PC-3 (cell line): ENCODE measurements at regions not wholly inside any gene's neighbourhood (a gene's known extent, or its start where the extent isn't known, plus 50 kb on each side); places are given as distances from the start of the nearest gene placed in this dataset.

Source experiments
- ATAC-seq: fragments of 200-7000 bp; cut with Tn5 transposase; 2 replicates; pipeline ENCODE4 v1.9.1; 2020; ENCODE audit warnings: mild to moderate bottlenecking, moderate library complexity
- BruUV-seq: library from RNA; stranded (reverse); fragments of 400-500 nt; replicated peaks from 2 replicates; lab custom pipeline; 2021; lab: Mats Ljungman, UMichigan
- CTCF ChIA-PET: fragments of 300-600 bp; sonication (Branson Sonifier 250); formaldehyde crosslinking; loops from one replicate; lab custom pipeline; 2022; ENCODE audit warnings: antibody characterized with exemption; lab: Charles Lee
- POLR2A ChIA-PET: fragments of 300-600 bp; sonication (Branson Sonifier 250); formaldehyde crosslinking; loops from one replicate; lab custom pipeline; 2022; ENCODE audit warnings: antibody characterized with exemption; ENCODE audit not compliant: unreplicated experiment; lab: Charles Lee
- DNase-seq: peaks from one replicate; pipeline ENCODE4 v3.0.0-alpha.2; 2015
- H2AFZ ChIP-seq: fragments of 300-600 bp; sonication (generic); 2 replicates; pipeline ENCODE4 v1.6.0; 2016; ENCODE audit warnings: antibody characterized with exemption, low read length
- H3F3A ChIP-seq: fragments of 300-600 bp; sonication (generic); one replicate; pipeline ENCODE4 v1.6.0; 2017; ENCODE audit warnings: antibody characterized with exemption, low read length, control low read depth, mild to moderate bottlenecking; ENCODE audit not compliant: unreplicated experiment
- H3K27ac ChIP-seq: fragments of 300-600 bp; sonication (generic); 2 replicates; pipeline ENCODE4 v1.5.1; 2016; ENCODE audit warnings: mild to moderate bottlenecking, low read length
- H3K27me3 ChIP-seq: fragments of 300-600 bp; sonication (generic); 2 replicates; pipeline ENCODE4 v1.6.1; 2016; ENCODE audit warnings: low read length, mixed read lengths
- H3K36me3 ChIP-seq: fragments of 300-600 bp; sonication (generic); 2 replicates; pipeline ENCODE4 v1.6.1; 2016; ENCODE audit warnings: low read depth, mixed run types, low read length, mixed read lengths
- H3K4me1 ChIP-seq: fragments of 300-600 bp; sonication (generic); 2 replicates; pipeline ENCODE4 v1.5.1; 2016; ENCODE audit warnings: low read length; ENCODE audit not compliant: insufficient read depth
- H3K4me2 ChIP-seq: fragments of 300-600 bp; sonication (generic); 2 replicates; pipeline ENCODE4 v1.6.0; 2016; ENCODE audit warnings: low read length
- H3K4me3 ChIP-seq: fragments of 300-600 bp; sonication (generic); 2 replicates; pipeline ENCODE4 v1.5.1; 2016; ENCODE audit warnings: mild to moderate bottlenecking, low read length, mixed read lengths
- H3K79me2 ChIP-seq: fragments of 300-600 bp; sonication (generic); 2 replicates; pipeline ENCODE4 v1.6.1; 2017; ENCODE audit warnings: low read length, mixed read lengths
- H3K9ac ChIP-seq: fragments of 300-600 bp; sonication (generic); 2 replicates; pipeline ENCODE4 v1.6.0; 2016; ENCODE audit warnings: mild to moderate bottlenecking, low read length
- H3K9me2 ChIP-seq: fragments of 300-600 bp; sonication (generic); replicated peaks from 2 replicates; pipeline ENCODE4 v1.6.1; 2016; ENCODE audit warnings: mixed run types, low read length, mixed read lengths
- H3K9me3 ChIP-seq: fragments of 300-600 bp; sonication (generic); 2 replicates; pipeline ENCODE4 v1.6.1; 2016; ENCODE audit warnings: low read length, mixed read lengths
- H4K20me1 ChIP-seq: fragments of 300-600 bp; sonication (generic); 2 replicates; pipeline ENCODE4 v1.6.1; 2016; ENCODE audit warnings: low read length, mixed read lengths
- EZH2 ChIP-seq: fragments of 300-600 bp; sonication (generic); IDR thresholded peaks from one replicate; pipeline ENCODE4 v1.6.1; 2017; ENCODE audit warnings: antibody characterized with exemption, mild to moderate bottlenecking, low read length; ENCODE audit not compliant: unreplicated experiment
- EZH2phosphoT487 ChIP-seq: fragments of 300-600 bp; sonication (generic); IDR thresholded peaks from 2 replicates; pipeline ENCODE4 v1.6.1; 2018; ENCODE audit warnings: mild to moderate bottlenecking, antibody characterized with exemption, low read length, borderline replicate concordance
- intact Hi-C: fragments of 100-400 bp; cut with micrococcal nuclease; formaldehyde crosslinking; loops from 2 replicates; pipeline ENCODE4 v1.9.0; 2023
- TF ChIP-seq, protein P1 (sequence below): fragments of 300-600 bp; sonication (generic); conservative IDR thresholded peaks from 2 replicates; pipeline ENCODE4 v1.5.1; 2017; ENCODE audit warnings: antibody characterized with exemption, low read depth, mild to moderate bottlenecking, low read length

DNA sequence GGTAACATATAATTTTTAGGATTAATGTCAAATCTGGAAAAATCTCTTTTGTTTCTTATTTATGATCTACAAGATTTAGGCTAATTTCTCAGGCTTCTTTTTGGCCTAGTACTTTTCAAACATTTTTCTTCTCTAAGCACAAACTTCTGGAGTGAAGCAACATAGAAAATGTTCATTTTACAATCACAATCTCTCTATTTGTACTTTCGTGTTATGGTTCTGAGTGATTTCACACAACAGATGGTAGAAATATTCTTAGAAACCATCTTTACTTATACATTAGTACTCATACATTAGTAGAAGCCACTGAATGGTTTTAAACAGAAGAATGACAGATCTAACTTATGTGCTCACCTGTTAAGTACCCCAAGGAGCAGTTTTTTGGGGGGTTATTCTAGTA is 106.3 kb upstream of the ANO3 start:
- Histone ChIP-seq H3K9ac (no peak overlapping the region), H3K79me2 (no peaks in the 10 kb centered on the region), H3K27me3 (no peaks in the 10 kb centered on the region), H3K4me2 (no peak overlapping the region), H3K36me3 (no peaks in the 10 kb centered on the region), H3K4me1 (peaks cover 27% of the 10 kb centered on the region), H3K9me2 (no peaks in the 10 kb centered on the region), H2AFZ (no peak overlapping the region), H3K9me3 (no peaks in the 10 kb centered on the region), H3F3A (no peaks in the 10 kb centered on the region), H3K4me3 (no peak overlapping the region), H4K20me1 (no peaks in the 10 kb centered on the region), H3K27ac (no peak overlapping the region)
- ATAC-seq (no peak), DNase-seq (no peak)
- TF ChIP-seq EZH2phosphoT487 (no peak), EZH2 (no peak)
- TF ChIP-seq, protein P1, sequence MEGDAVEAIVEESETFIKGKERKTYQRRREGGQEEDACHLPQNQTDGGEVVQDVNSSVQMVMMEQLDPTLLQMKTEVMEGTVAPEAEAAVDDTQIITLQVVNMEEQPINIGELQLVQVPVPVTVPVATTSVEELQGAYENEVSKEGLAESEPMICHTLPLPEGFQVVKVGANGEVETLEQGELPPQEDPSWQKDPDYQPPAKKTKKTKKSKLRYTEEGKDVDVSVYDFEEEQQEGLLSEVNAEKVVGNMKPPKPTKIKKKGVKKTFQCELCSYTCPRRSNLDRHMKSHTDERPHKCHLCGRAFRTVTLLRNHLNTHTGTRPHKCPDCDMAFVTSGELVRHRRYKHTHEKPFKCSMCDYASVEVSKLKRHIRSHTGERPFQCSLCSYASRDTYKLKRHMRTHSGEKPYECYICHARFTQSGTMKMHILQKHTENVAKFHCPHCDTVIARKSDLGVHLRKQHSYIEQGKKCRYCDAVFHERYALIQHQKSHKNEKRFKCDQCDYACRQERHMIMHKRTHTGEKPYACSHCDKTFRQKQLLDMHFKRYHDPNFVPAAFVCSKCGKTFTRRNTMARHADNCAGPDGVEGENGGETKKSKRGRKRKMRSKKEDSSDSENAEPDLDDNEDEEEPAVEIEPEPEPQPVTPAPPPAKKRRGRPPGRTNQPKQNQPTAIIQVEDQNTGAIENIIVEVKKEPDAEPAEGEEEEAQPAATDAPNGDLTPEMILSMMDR: no peak
- POLR2A ChIA-PET: no interaction called here
- no TSS peak for BruUV-seq
- CTCF ChIA-PET: no interaction called here
- intact Hi-C loops: loop anchor here (2.0 kb wide), 1 partner anchor 93 kb away; no protein-coding TSS in a partner anchor

DNA sequence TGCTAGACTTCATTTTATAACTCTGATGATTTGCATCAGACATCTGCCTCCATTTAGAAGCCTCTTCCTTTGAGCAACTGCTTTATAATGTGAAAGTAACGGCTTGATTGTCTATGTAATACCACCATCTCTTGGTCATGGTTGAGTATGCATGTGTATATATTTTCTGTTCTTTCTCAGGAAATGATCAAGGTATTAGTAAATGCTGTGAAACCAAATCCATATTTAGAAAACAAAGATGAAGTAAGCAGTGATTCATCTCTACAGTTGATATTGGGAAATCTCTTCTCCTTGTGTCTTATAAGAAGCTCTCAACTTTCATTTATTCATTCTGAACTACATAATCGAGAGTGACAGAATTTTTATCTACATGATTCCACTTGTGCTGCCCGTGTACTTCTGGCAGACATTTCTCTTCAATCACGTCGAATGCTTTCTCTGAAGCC is 104.6 kb upstream of the ANO3 start:
- POLR2A ChIA-PET: no interaction called here
- no TSS peak for BruUV-seq
- peak overlapping the region; percentile 19; the same call in 1 of the 2 replicates for H3K9ac ChIP-seq

More for the DNA sequence above, 104.6 kb upstream of the ANO3 start:
- Histone ChIP-seq H2AFZ (no peak overlapping the region), H3K27ac (peak overlapping the region; percentile 88), H3K27me3 (no peaks in the 10 kb centered on the region), H3K4me1 (peaks cover 43% of the 10 kb centered on the region), H3K79me2 (no peaks in the 10 kb centered on the region), H3K4me2 (peak overlapping the region; percentile 55), H4K20me1 (no peaks in the 10 kb centered on the region), H3K9me2 (no peaks in the 10 kb centered on the region), H3F3A (no peaks in the 10 kb centered on the region), H3K9me3 (no peaks in the 10 kb centered on the region), H3K4me3 (no peak overlapping the region), H3K36me3 (no peaks in the 10 kb centered on the region)
- intact Hi-C loops: loop anchor here (1.0 to 2.0 kb wide), 3 partner anchors 49 to 245 kb away; no protein-coding TSS in a partner anchor
- CTCF ChIA-PET: interaction anchor here (1.2 kb wide), 1 partner anchor 245 kb away, joined by 6 read pairs; no protein-coding TSS in a partner anchor
- TF ChIP-seq, protein P1: peak; percentile 70
- TF ChIP-seq EZH2phosphoT487: no peak
- no peak for TF ChIP-seq EZH2
- DNase-seq (peak; percentile 81), ATAC-seq (peak; percentile 79)
